ENCODE measurements at regions not wholly inside any gene's neighbourhood (a gene's known extent, or its start where the extent isn't known, plus 50 kb on each side); places are given as distances from the start of the nearest gene placed in this dataset.
"Not testable (repeated sequence)": the region's sequence is repeated elsewhere in the genome, so short reads cannot be mapped to it uniquely, and the experiment has no call there.

- DNase-seq (ENCODE audit: low spot score) = no peak
Measured at GRCh38 chr2:53362934-53363333, 404.7 kb upstream of the CHAC2 start.

GRCh38 chr2:53356291-53356905 lies 411.2 kb upstream of the CHAC2 start:
- no peak for DNase-seq (ENCODE audit: low spot score)

GRCh38 chr2:53353135-53354114 lies 414.2 kb upstream of the CHAC2 start:
- DNase-seq (ENCODE audit: low spot score) = peak; percentile 89

- no peak for DNase-seq (ENCODE audit: low spot score)
Measured at GRCh38 chr2:53347269-53347668, 420.3 kb upstream of the CHAC2 start.

GRCh38 chr2:53342248-53342647 lies 425.4 kb upstream of the CHAC2 start:
- no peak for DNase-seq (ENCODE audit: low spot score)

GRCh38 chr2:53334610-53335009 lies 433.0 kb upstream of the CHAC2 start:
- no peak for DNase-seq (ENCODE audit: low spot score)

- no peak for DNase-seq (ENCODE audit: low spot score)
Measured at GRCh38 chr2:53331667-53332066, 435.9 kb upstream of the CHAC2 start.

GRCh38 chr2:53317861-53318260 lies 449.7 kb upstream of the CHAC2 start:
- no peak for DNase-seq (ENCODE audit: low spot score)

GRCh38 chr2:53315149-53315548 lies 452.5 kb upstream of the CHAC2 start:
- no peak for DNase-seq (ENCODE audit: low spot score)

GRCh38 chr2:53314718-53315117 lies 452.9 kb upstream of the CHAC2 start:
- no peak for DNase-seq (ENCODE audit: low spot score)

GRCh38 chr2:53313644-53314043 lies 454.0 kb upstream of the CHAC2 start:
- DNase-seq (ENCODE audit: low spot score) = not testable (repeated sequence)

GRCh38 chr2:53312721-53313120 lies 454.9 kb upstream of the CHAC2 start:
- no peak for DNase-seq (ENCODE audit: low spot score)

GRCh38 chr2:53312181-53312580 lies 455.4 kb upstream of the CHAC2 start:
- no peak for DNase-seq (ENCODE audit: low spot score)

GRCh38 chr2:53303012-53303578 lies 464.5 kb upstream of the CHAC2 start:
- no peak for DNase-seq (ENCODE audit: low spot score)

GRCh38 chr2:53302455-53302854 lies 465.1 kb upstream of the CHAC2 start:
- DNase-seq (ENCODE audit: low spot score) = no peak

GRCh38 chr2:53289309-53290006 lies 478.1 kb upstream of the CHAC2 start:
- no peak for DNase-seq (ENCODE audit: low spot score)

- no peak for DNase-seq (ENCODE audit: low spot score)
Measured at GRCh38 chr2:53286345-53286744, 481.3 kb upstream of the CHAC2 start.

GRCh38 chr2:53275743-53276142 lies 491.9 kb upstream of the CHAC2 start:
- no peak for DNase-seq (ENCODE audit: low spot score)

GRCh38 chr2:53268626-53269025 lies 499.0 kb upstream of the CHAC2 start:
- no peak for DNase-seq (ENCODE audit: low spot score)

GRCh38 chr2:53268086-53268485 lies 499.5 kb upstream of the CHAC2 start:
- DNase-seq (ENCODE audit: low spot score) = no peak

GRCh38 chr2:53265544-53266299 lies 501.9 kb upstream of the CHAC2 start:
- no peak for DNase-seq (ENCODE audit: low spot score)
